OCI-LY1 (cell line): ENCODE measurements at regions not wholly inside any gene's neighbourhood (a gene's known extent, or its start where the extent isn't known, plus 50 kb on each side); places are given as distances from the start of the nearest gene placed in this dataset.
"Not testable (repeated sequence)": the region's sequence is repeated elsewhere in the genome, so short reads cannot be mapped to it uniquely, and the experiment has no call there.

Experiments used
- H2AFZ ChIP-seq: fragments of 200-600 bp; sonication (generic), shearing (Covaris generic); 2 replicates; pipeline ENCODE4 v1.6.0; 2014; ENCODE audit warnings: antibody characterized with exemption, mild to moderate bottlenecking, low read length
- H3F3A ChIP-seq: fragments of 200-600 bp; sonication (generic), shearing (Covaris generic); 2 replicates; pipeline ENCODE4 v1.6.0; 2014; ENCODE audit warnings: mild to moderate bottlenecking, antibody characterized with exemption, low read length, moderate library complexity; ENCODE audit not compliant: insufficient read depth
- H3K27ac ChIP-seq: fragments of 200-600 bp; sonication (generic); 2 replicates; pipeline ENCODE4 v1.5.1; 2014; ENCODE audit warnings: low read length, mixed run types, mild to moderate bottlenecking, low read depth; ENCODE audit not compliant: poor library complexity, severe bottlenecking
- H3K27me3 ChIP-seq: fragments of 200-600 bp; sonication (generic); 2 replicates; pipeline ENCODE4 v1.6.0; 2014; ENCODE audit warnings: antibody characterized with exemption, mild to moderate bottlenecking, low read length, moderate library complexity; ENCODE audit not compliant: insufficient read depth
- H3K36me3 ChIP-seq: fragments of 200-600 bp; sonication (generic); 2 replicates; pipeline ENCODE4 v1.6.1; 2014; ENCODE audit warnings: mild to moderate bottlenecking, antibody characterized with exemption, low read length, moderate library complexity, mixed read lengths; ENCODE audit not compliant: insufficient read depth
- H3K4me1 ChIP-seq: fragments of 200-600 bp; sonication (generic); 2 replicates; pipeline ENCODE4 v1.5.1; 2014; ENCODE audit warnings: mild to moderate bottlenecking, low read length, moderate library complexity; ENCODE audit not compliant: insufficient read depth, severe bottlenecking
- H3K4me2 ChIP-seq: fragments of 200-600 bp; sonication (generic), shearing (Covaris generic); 2 replicates; pipeline ENCODE4 v1.6.1; 2014; ENCODE audit warnings: low read length
- H3K4me3 ChIP-seq: fragments of 200-600 bp; sonication (generic); 2 replicates; pipeline ENCODE4 v1.5.1; 2014; ENCODE audit warnings: low read length, low read depth, mild to moderate bottlenecking, mixed read lengths; ENCODE audit not compliant: poor library complexity, severe bottlenecking
- H3K79me2 ChIP-seq: fragments of 200-600 bp; shearing (Covaris generic); 2 replicates; pipeline ENCODE4 v1.6.1; 2016; ENCODE audit warnings: mixed run types, low read length, mixed read lengths; ENCODE audit not compliant: insufficient read depth
- H3K9ac ChIP-seq: fragments of 200-600 bp; sonication (generic), shearing (Covaris generic); 2 replicates; pipeline ENCODE4 v1.6.1; 2014; ENCODE audit warnings: mild to moderate bottlenecking, low read length, mixed read lengths
- H3K9me2 ChIP-seq: fragments of 200-600 bp; sonication (generic), shearing (Covaris generic); 2 replicates; pipeline ENCODE4 v1.6.1; 2014; ENCODE audit warnings: low read depth, mild to moderate bottlenecking, low read length, mixed read lengths
- H3K9me3 ChIP-seq: fragments of 200-600 bp; shearing (Covaris generic); 2 replicates; pipeline ENCODE4 v1.6.1; 2014; ENCODE audit warnings: low read length, mixed read lengths
- H4K20me1 ChIP-seq: fragments of 200-600 bp; sonication (generic), shearing (Covaris generic); 2 replicates; pipeline ENCODE4 v1.6.0; 2016; ENCODE audit warnings: mild to moderate bottlenecking, low read length; ENCODE audit not compliant: insufficient read depth
- EZH2 ChIP-seq: fragments of 200-600 bp; sonication (generic), shearing (Covaris generic); IDR thresholded peaks from 2 replicates; pipeline ENCODE4 v1.8.0; 2017; ENCODE audit warnings: borderline replicate concordance, mixed run types, mild to moderate bottlenecking, antibody characterized with exemption, low read length, moderate library complexity, mixed read lengths
- TF ChIP-seq, protein P1 (sequence below): fragments of 200-600 bp; sonication (generic), shearing (Covaris generic); IDR thresholded peaks from 2 replicates; pipeline ENCODE4 v1.5.1; 2017; ENCODE audit warnings: mild to moderate bottlenecking, antibody characterized with exemption, low read length, moderate library complexity, mixed read lengths

DNA sequence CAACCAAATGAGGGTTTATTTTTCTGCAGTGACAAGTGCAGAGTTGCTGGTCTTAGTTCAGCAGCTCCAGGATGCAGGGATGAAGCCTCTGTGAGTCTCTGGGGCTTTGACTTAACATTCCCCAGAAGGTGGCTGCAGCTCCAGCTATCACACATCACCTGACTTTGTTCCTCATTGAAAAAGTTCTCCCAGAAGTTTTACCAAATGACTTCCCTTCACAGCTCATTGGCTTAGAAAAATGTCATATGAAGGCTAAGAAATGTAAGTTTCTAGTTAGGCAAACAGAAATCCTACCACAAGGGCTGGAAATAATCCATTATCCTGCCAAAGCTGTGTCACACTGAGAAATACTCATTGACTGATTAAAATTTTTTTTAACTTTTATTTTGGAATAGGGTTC is 184.9 kb downstream of the MINAR1 start:
- no peaks in the 10 kb centered on the region for H4K20me1 ChIP-seq
- no peak overlapping the region for H3K4me3 ChIP-seq
- H2AFZ ChIP-seq = no peak overlapping the region
- H3F3A ChIP-seq = no peaks in the 10 kb centered on the region
- H3K36me3 ChIP-seq = no peaks in the 10 kb centered on the region
- no peak overlapping the region for H3K4me2 ChIP-seq
- no peak overlapping the region for H3K27ac ChIP-seq
- H3K9ac ChIP-seq = no peak overlapping the region
- H3K27me3 ChIP-seq = peaks cover 5% of the 10 kb centered on the region; the same call in 1 of the 2 replicates
- H3K4me1 ChIP-seq = no peaks in the 10 kb centered on the region
- no peak for TF ChIP-seq EZH2
- TF ChIP-seq, protein P1, sequence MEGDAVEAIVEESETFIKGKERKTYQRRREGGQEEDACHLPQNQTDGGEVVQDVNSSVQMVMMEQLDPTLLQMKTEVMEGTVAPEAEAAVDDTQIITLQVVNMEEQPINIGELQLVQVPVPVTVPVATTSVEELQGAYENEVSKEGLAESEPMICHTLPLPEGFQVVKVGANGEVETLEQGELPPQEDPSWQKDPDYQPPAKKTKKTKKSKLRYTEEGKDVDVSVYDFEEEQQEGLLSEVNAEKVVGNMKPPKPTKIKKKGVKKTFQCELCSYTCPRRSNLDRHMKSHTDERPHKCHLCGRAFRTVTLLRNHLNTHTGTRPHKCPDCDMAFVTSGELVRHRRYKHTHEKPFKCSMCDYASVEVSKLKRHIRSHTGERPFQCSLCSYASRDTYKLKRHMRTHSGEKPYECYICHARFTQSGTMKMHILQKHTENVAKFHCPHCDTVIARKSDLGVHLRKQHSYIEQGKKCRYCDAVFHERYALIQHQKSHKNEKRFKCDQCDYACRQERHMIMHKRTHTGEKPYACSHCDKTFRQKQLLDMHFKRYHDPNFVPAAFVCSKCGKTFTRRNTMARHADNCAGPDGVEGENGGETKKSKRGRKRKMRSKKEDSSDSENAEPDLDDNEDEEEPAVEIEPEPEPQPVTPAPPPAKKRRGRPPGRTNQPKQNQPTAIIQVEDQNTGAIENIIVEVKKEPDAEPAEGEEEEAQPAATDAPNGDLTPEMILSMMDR = no peak
- H3K9me3 ChIP-seq = no peaks in the 10 kb centered on the region
- no peaks in the 10 kb centered on the region for H3K9me2 ChIP-seq
- H3K79me2 ChIP-seq = no peaks in the 10 kb centered on the region

GRCh38 chr15:79620112-79620857 is 188.1 kb downstream of the MINAR1 start:
- H3K36me3 ChIP-seq = no peaks in the 10 kb centered on the region
- H3K4me1 ChIP-seq = no peaks in the 10 kb centered on the region
- no peaks in the 10 kb centered on the region for H4K20me1 ChIP-seq
- no peaks in the 10 kb centered on the region for H3K9me2 ChIP-seq
- no peaks in the 10 kb centered on the region for H3F3A ChIP-seq
- H3K4me2 ChIP-seq = no peak overlapping the region
- H3K27ac ChIP-seq = no peak overlapping the region
- no peaks in the 10 kb centered on the region for H3K27me3 ChIP-seq
- no peak overlapping the region for H2AFZ ChIP-seq
- H3K9ac ChIP-seq = no peak overlapping the region
- TF ChIP-seq, protein P1 = no peak
- no peak for TF ChIP-seq EZH2
- H3K79me2 ChIP-seq = no peaks in the 10 kb centered on the region
- H3K9me3 ChIP-seq = no peaks in the 10 kb centered on the region
- no peak overlapping the region for H3K4me3 ChIP-seq

DNA sequence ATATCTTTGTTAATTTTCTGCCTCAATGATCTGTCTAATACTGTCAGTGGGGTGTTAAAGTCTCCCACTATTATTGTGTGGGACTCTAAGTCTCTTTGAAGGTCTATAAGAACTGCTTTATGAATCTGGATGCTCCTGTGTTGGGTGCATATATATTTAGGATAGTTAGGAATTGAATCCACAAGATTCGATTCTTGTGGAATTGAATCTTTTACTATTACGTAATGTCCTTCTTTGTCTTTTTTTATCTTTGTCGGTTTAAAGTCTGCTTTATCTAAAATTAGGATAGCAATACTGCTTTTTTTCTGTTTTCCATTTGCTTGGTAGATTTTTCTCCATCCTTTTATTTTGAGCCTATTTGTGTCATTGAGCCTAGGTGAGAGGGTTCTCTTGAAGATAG is 189.7 kb downstream of the MINAR1 start:
- not testable (repeated sequence) for H3K36me3 ChIP-seq, H2AFZ ChIP-seq, H3K4me2 ChIP-seq, H3K27ac ChIP-seq, H4K20me1 ChIP-seq, H3K79me2 ChIP-seq, H3K27me3 ChIP-seq, H3K4me1 ChIP-seq, H3F3A ChIP-seq, H3K4me3 ChIP-seq, H3K9me2 ChIP-seq, H3K9me3 ChIP-seq, H3K9ac ChIP-seq

GRCh38 chr15:79623488-79623887 is 191.4 kb downstream of the MINAR1 start:
- Histone ChIP-seq H3K79me2 (no peaks in the 10 kb centered on the region), H3K27ac (no peak overlapping the region), H3K4me1 (no peaks in the 10 kb centered on the region), H3K27me3 (no peaks in the 10 kb centered on the region), H3K4me2 (no peak overlapping the region), H3K36me3 (no peaks in the 10 kb centered on the region), H3K4me3 (no peak overlapping the region), H3F3A (no peaks in the 10 kb centered on the region), H3K9ac (no peak overlapping the region), H3K9me2 (no peaks in the 10 kb centered on the region), H2AFZ (no peak overlapping the region), H3K9me3 (no peaks in the 10 kb centered on the region), H4K20me1 (no peaks in the 10 kb centered on the region)
- no peak for TF ChIP-seq EZH2
- TF ChIP-seq, protein P1 = no peak
